Gastroesophageal sphincter (tissue), 4 donors: ENCODE measurements at regions not wholly inside any gene's neighbourhood (a gene's known extent, or its start where the extent isn't known, plus 50 kb on each side); places are given as distances from the start of the nearest gene placed in this dataset.

ENCODE experiments used
- ATAC-seq: fragments of 150-250 bp; one replicate; pipeline ENCODE4 v1.9.1; 2016; ENCODE audit warnings: mild to moderate bottlenecking, moderate library complexity
- H3K27ac ChIP-seq, 4 donors: fragments of 200-600 bp; sonication (generic) in 3 of 4; 1 replicate in 3 of 4; 2 replicates in 1 of 4; pipeline ENCODE4 v1.5.1; 2016 to 2019
- H3K27me3 ChIP-seq: fragments of 200-600 bp; sonication (generic); one replicate; pipeline ENCODE4 v1.5.1; 2019
- H3K36me3 ChIP-seq, 2 donors: fragments of 200-600 bp; sonication (generic); one replicate each; pipeline ENCODE4 v1.5.1; 2019; ENCODE audit warnings: control low read depth in 1 of 2
- H3K4me1 ChIP-seq, 3 donors: fragments of 200-600 bp; sonication (generic); 1 replicate in 2 of 3; 2 replicates in 1 of 3; pipeline ENCODE4 v1.5.1; 2016 to 2019; ENCODE audit warnings: control low read depth in 2 of 3
- H3K4me3 ChIP-seq, 2 donors: fragments of 200-600 bp; sonication (generic); one replicate each; pipeline ENCODE4 v1.5.1; 2019; ENCODE audit warnings: mild to moderate bottlenecking in 1 of 2, moderate library complexity in 1 of 2
- H3K9me3 ChIP-seq, 3 donors: fragments of 200-600 bp; sonication (generic); one replicate each; pipeline ENCODE4 v1.5.1; 2017 to 2019; ENCODE audit warnings: control low read depth in 2 of 3
- CTCF ChIP-seq, 4 experiments: fragments of 200-600 bp in 2 of 4; fragments of 450-650 bp in 2 of 4; sonication (generic) in 1 of 4; IDR thresholded peaks; one replicate each; pipeline ENCODE4 v1.5.1; 2017 to 2019; ENCODE audit warnings: antibody characterized with exemption in 4 of 4, mild to moderate bottlenecking in 2 of 4, moderate library complexity in 2 of 4
- EP300 ChIP-seq: sonication (generic); formaldehyde crosslinking; IDR thresholded peaks from one replicate; pipeline ENCODE4 v1.6.1; 2017; ENCODE audit warnings: antibody characterized with exemption, mild to moderate bottlenecking
- POLR2A ChIP-seq, 2 donors: fragments of 450-650 bp; IDR thresholded peaks; one replicate each; pipeline ENCODE4 v1.6.1; 2017; ENCODE audit warnings: antibody characterized with exemption in 2 of 2, mild to moderate bottlenecking in 2 of 2, moderate library complexity in 1 of 2
- POLR2AphosphoS5 ChIP-seq: sonication (generic); formaldehyde crosslinking; IDR thresholded peaks from one replicate; pipeline ENCODE4 v1.6.1; 2017; ENCODE audit warnings: antibody characterized with exemption
- WGBS, 2 donors: methylation state at CpG; one replicate each; pipeline ENCODE4 v1.1.5; 2018; ENCODE audit warnings: low coverage in 1 of 2; 5-methylcytosine and 5-hydroxymethylcytosine counted together

- no peak for TF ChIP-seq POLR2A (IDR thresholded peaks at IDR 0.05)
- TF ChIP-seq EP300: no peak
- no peak for TF ChIP-seq POLR2AphosphoS5
- no peak for TF ChIP-seq CTCF (IDR thresholded peaks at IDR 0.05)
- no peak for ATAC-seq
- Histone ChIP-seq H3K4me1 (no peaks in the 10 kb centered on the region), H3K36me3 (no peaks in the 10 kb centered on the region), H3K9me3 (peaks cover 0 to 9% (median 0%) of the 10 kb centered on the region in 3 donors), H3K27ac (no peak overlapping the region), H3K4me3 (no peak overlapping the region), H3K27me3 (peaks cover 8% of the 10 kb centered on the region)
- 80 to 93% methylated on average over 5 to 7 of the region's 9 CpGs for WGBS, 2 donors
Measured at GRCh38 chr2:3138621-3139020, 239.0 kb downstream of the EIPR1 start.

GRCh38 chr2:3137651-3138300 is 239.8 kb downstream of the EIPR1 start:
- Histone ChIP-seq H3K27ac (no peak overlapping the region), H3K27me3 (peaks cover 4% of the 10 kb centered on the region), H3K36me3 (no peaks in the 10 kb centered on the region), H3K4me1 (no peaks in the 10 kb centered on the region), H3K4me3 (no peak overlapping the region), H3K9me3 (peaks cover 0 to 12% (median 0%) of the 10 kb centered on the region in 3 donors)
- ATAC-seq: no peak
- TF ChIP-seq CTCF (IDR thresholded peaks at IDR 0.05): no peak
- TF ChIP-seq POLR2A (IDR thresholded peaks at IDR 0.05): no peak
- no peak for TF ChIP-seq POLR2AphosphoS5
- no peak for TF ChIP-seq EP300
- WGBS, 2 donors: 88 to 96% methylated on average over 4 to 5 of the region's 5 CpGs

GRCh38 chr2:3135676-3136075 is 241.9 kb downstream of the EIPR1 start:
- no peak for ATAC-seq
- TF ChIP-seq POLR2A (IDR thresholded peaks at IDR 0.05) (no peak), CTCF (IDR thresholded peaks at IDR 0.05) (no peak), EP300 (no peak), POLR2AphosphoS5 (no peak)
- peaks cover 22% of the 10 kb centered on the region for H3K27me3 ChIP-seq
- no peaks in the 10 kb centered on the region for H3K36me3 ChIP-seq
- H3K4me3 ChIP-seq: no peak overlapping the region
- no peaks in the 10 kb centered on the region for H3K4me1 ChIP-seq
- WGBS, 2 donors: 78 to 90% methylated on average over 2 to 3 of the region's 5 CpGs
- no peak overlapping the region for H3K27ac ChIP-seq
- H3K9me3 ChIP-seq: peaks cover 0 to 12% (median 0%) of the 10 kb centered on the region in 3 donors

GRCh38 chr2:3134026-3134571 is 243.5 kb downstream of the EIPR1 start:
- Histone ChIP-seq H3K36me3 (no peaks in the 10 kb centered on the region), H3K9me3 (peaks cover 0 to 12% (median 0%) of the 10 kb centered on the region in 3 donors), H3K4me3 (no peak overlapping the region), H3K4me1 (no peaks in the 10 kb centered on the region), H3K27me3 (peaks cover 30% of the 10 kb centered on the region), H3K27ac (no peak overlapping the region)
- no peak for ATAC-seq
- TF ChIP-seq POLR2AphosphoS5: no peak
- no peak for TF ChIP-seq CTCF (IDR thresholded peaks at IDR 0.05)
- TF ChIP-seq POLR2A (IDR thresholded peaks at IDR 0.05): no peak
- no peak for TF ChIP-seq EP300
- 96 to 97% methylated on average over 4 to 8 of the region's 14 CpGs for WGBS, 2 donors

GRCh38 chr2:3132966-3133365 is 244.7 kb downstream of the EIPR1 start:
- Histone ChIP-seq H3K27ac (no peak overlapping the region), H3K36me3 (no peaks in the 10 kb centered on the region), H3K9me3 (peaks cover 0 to 12% (median 0%) of the 10 kb centered on the region in 3 donors), H3K4me1 (no peaks in the 10 kb centered on the region), H3K27me3 (peaks cover 30% of the 10 kb centered on the region), H3K4me3 (no peak overlapping the region)
- TF ChIP-seq POLR2AphosphoS5 (no peak), POLR2A (IDR thresholded peaks at IDR 0.05) (no peak), CTCF (IDR thresholded peaks at IDR 0.05) (no peak), EP300 (no peak)
- 73 to 80% methylated on average over 9 to 10 of the region's 11 CpGs for WGBS, 2 donors
- no peak for ATAC-seq
